GM18873 (cell line): ENCODE measurements at regions not wholly inside any gene's neighbourhood (a gene's known extent, or its start where the extent isn't known, plus 50 kb on each side); places are given as distances from the start of the nearest gene placed in this dataset.
"Not testable (repeated sequence)": the region's sequence is repeated elsewhere in the genome, so short reads cannot be mapped to it uniquely, and the experiment has no call there.

Experiments
- ATAC-seq: cut with Tn5 transposase; IDR thresholded peaks from one replicate; pipeline ENCODE4 v1.9.1; 2021; ENCODE audit warnings: mild to moderate bottlenecking, moderate library complexity, moderate number of reproducible peaks; ENCODE audit not compliant: unreplicated experiment, low FRiP score

DNA sequence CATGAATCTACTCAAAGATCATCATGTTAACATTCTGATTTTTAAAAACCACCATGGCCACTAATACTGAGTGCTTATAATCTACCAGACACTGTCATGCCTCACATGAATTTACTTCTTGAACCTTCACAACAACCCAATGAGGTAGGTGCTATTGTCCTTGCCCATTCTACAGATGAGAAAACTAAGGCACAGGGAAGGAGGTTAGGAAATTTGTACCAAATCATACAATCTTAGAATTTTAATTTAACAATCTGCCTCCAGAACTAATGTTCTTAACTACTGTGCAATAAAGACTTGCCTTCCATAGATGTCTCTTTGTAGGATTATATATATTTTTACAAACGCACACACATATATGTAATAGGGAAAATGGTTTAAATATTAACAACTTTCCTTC lies 269.5 kb downstream of the ALDH8A1 start:
- no peak for ATAC-seq

- no peak for ATAC-seq
These were observed 269.9 kb downstream of the ALDH8A1 start for GRCh38 chr6:134680021-134680420.

GRCh38 chr6:134678436-134678889 lies 271.4 kb downstream of the ALDH8A1 start:
- no peak for ATAC-seq

- no peak for ATAC-seq
These were observed 273.3 kb downstream of the ALDH8A1 start for GRCh38 chr6:134676307-134677281.

GRCh38 chr6:134675110-134676054 lies 274.5 kb downstream of the ALDH8A1 start:
- ATAC-seq: no peak

DNA sequence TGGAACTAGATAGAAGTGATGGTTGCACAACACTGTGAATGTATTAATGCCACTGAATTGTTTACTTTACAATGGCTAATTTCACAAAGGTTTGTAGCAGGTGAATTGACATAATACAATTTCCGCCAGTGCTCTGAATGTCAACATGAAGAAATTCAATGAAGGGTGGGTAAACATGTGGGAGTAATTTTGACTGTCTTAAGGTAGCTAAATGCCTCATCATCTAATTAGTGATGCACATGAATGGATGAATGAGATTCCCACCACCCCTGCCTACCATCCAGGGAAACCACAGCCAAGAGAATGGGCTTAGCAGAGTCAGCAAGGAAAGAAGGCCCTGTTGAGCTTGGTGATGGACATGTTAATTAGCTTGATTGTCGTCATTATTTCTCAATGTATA lies 275.3 kb downstream of the ALDH8A1 start:
- no peak for ATAC-seq

GRCh38 chr6:134669485-134669884 lies 280.4 kb downstream of the ALDH8A1 start:
- ATAC-seq: no peak

- ATAC-seq: no peak
These were observed 282.8 kb downstream of the ALDH8A1 start for GRCh38 chr6:134667111-134667510.

DNA sequence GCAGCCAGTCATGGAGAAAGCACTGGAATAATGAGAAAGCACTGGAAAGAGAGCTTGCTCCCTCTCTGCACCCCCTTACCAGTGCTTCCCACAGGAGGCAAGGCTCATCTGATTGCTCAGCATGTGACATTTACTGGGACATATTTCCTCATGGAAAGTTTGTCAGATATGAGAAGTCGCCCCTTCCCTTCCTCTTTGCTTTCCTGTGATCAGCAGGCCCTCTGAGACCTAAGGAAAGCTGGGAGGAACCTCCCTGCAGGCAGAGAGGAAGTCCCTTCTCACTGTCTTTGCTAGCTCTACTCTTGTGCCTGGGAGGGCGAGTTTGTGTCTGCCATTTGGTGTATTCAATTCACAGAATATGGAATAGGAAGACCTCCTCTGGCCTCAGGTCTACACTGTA lies 283.8 kb downstream of the ALDH8A1 start:
- ATAC-seq: no peak

- no peak for ATAC-seq
These were observed 284.7 kb downstream of the ALDH8A1 start for GRCh38 chr6:134665029-134665723.

DNA sequence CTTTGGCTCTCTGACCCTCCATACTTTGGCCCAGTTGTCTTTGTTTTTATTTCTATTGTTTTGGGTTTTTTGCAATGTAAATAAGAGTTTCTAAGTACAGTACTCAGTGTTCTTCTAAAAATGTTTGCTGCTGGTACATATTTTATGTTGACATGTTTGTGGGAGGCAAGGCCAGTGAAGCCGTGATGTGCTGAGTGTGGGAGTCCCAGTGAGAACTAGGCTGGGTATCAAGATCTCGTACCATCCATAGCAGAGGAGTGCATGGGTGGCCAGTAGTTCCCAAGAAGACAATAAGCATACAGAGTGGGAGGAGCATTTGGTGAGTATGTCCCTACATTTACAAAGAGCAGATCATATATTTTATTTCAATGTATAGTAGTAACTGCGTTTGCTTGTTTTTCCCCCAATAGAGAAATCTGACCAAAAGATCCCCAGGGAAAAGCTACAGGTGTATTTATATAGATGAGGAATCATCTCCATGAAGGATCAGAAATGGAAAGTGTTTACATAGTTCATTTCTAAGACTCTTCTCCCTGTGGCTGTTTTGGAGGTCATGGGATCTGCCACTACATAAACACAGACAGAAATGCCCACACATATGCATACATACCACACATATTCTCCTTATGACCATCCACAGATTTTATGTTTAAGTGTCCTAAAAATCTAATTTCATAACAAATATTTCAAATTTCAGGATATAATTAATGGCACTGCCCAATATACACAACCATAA lies 285.9 kb downstream of the ALDH8A1 start:
- no peak for ATAC-seq

DNA sequence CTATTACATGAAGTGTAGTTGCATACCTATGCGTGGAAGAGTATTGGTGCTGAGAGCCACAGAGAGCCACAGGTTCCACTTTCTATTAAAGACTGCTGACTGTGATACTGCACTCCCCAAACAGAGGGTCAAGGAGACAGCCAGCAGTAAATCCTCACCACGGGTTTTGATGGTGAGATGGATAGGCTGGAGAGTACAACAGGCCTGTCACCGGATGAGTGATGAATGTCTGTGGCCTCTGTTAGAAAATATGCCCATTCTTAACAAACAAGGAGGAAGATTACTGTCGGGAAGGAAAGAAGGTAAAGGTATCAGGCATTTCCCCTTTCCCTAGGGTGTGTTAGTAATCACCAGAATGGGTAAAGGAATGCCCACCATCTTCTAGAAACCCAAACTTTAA lies 286.5 kb downstream of the ALDH8A1 start:
- no peak for ATAC-seq

- ATAC-seq: no peak
These were observed 287.7 kb downstream of the ALDH8A1 start for GRCh38 chr6:134662077-134662700.

DNA sequence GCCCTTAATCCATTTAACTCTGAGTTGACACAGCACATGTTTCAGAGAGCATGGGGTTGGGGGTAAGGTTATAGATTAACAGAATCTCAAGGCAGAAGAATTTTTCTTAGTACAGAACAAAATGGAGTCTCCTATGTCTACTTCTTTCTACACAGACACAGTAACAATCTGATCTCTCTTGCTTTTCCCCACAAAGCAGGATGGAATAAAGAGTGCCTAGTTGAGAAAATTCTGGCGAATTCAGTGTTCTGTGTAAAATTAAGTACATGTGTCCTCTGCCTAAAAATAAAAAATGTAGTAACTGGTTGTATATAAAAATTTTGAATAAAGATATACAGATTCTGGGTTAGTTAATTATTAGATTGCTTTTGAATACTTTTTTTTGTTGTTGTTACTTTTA lies 290.0 kb downstream of the ALDH8A1 start:
- not testable (repeated sequence) for ATAC-seq

DNA sequence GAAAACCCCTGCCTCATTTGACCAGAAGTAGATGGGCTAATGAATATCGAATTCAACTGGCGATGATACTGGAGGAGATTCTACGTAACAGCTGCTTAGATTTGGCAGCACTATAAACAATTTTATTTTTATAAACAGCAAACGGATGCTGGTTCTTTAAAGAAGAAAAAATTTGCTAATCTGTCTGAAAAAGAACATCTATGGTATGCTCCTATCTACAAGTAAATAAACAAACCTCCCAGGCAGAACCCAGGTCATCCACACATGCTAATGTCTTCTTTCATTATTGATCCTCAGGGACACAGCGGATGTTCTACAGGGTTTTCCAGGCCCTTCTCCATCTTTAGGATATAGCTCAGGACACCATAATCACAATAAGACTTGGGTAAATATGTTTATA lies 291.3 kb downstream of the ALDH8A1 start:
- no peak for ATAC-seq

DNA sequence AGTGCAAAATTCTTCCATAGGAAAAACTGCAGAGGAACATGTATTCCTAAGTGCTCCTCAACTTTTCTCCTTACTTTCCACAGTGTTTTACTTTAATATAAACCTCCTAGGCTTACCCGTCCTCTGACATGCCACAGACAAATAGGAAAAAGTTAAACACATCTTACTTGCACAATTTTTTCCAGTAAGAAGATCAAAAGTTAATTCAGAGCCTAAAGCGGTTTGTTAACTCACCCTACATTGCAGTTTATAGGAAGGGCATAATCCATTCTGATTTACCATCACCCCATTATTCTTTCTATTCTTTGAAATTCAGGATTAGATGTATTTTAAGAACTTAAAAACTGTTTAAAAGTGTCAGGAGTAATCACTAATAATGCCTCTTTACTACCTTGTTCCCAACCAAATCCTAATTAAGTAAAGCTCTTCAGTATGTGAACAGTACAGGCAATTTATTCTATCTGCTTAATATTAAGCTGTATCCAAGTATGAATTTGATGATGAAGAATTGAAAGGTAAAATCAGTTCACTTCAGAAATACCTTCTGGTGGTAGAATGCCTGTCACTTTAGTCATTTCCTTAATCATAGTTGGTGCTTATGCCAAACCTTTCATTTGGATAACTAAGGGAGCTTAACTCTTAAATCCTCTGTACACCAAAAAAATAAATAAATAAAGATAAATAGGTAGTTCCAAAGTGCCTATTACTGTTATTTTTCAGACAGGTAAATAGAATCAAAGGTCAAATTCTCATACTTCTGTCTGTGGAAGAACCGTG lies 292.0 kb downstream of the ALDH8A1 start:
- ATAC-seq: no peak

DNA sequence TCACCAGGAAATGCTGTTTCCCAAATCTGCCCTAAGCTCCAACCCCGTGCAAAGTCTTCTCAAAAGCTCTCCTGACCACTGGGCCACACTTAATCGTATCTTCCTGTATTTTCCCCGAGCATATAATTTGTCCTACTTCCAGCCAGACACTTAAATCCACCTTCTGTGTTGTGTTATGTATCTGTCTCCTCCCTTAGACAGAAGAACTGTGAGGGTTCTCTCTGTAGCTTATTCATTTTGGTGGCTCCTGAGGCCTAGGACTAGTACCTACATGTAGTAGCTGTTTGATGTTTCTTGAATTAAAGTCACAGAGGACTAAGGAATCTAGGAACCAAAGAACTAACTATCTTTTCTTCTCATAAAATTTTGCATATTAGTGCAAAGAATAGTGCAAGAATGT lies 292.6 kb downstream of the ALDH8A1 start:
- ATAC-seq: no peak

GRCh38 chr6:134654751-134655150 lies 295.1 kb downstream of the ALDH8A1 start:
- ATAC-seq: no peak

GRCh38 chr6:134651519-134651918 lies 298.4 kb downstream of the ALDH8A1 start:
- ATAC-seq: no peak
